HG02852 (cell line): ENCODE measurements at regions not wholly inside any gene's neighbourhood (a gene's known extent, or its start where the extent isn't known, plus 50 kb on each side); places are given as distances from the start of the nearest gene placed in this dataset.
A peak's percentile ranks its signal among the peaks of the same experiment; 100 is the strongest.
"Not testable (repeated sequence)": the region's sequence is repeated elsewhere in the genome, so short reads cannot be mapped to it uniquely, and the experiment has no call there.

Source experiments
- ATAC-seq: cut with Tn5 transposase; IDR thresholded peaks from one replicate; pipeline ENCODE4 v1.9.1; 2021; ENCODE audit warnings: mild to moderate bottlenecking, moderate library complexity; ENCODE audit not compliant: unreplicated experiment

DNA sequence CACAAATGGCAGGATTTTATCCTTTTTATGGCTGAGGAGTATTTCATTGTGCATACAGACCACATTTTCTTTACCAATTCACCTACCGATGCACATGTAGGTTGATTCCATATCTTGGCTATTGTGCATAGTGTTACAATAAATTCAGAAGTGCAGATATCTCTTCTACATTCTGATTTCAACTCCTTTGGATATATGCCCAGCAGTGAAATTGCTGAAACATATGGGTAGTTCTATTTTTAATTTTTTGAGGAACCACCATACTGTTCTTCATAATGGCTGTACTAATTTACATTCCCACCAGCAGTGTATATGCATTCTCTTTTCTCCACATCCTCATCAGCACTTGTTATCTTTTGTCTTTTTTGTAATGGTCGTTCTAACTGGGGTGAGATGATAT lies 1290.3 kb downstream of the XPNPEP1 start:
- ATAC-seq = no peak

DNA sequence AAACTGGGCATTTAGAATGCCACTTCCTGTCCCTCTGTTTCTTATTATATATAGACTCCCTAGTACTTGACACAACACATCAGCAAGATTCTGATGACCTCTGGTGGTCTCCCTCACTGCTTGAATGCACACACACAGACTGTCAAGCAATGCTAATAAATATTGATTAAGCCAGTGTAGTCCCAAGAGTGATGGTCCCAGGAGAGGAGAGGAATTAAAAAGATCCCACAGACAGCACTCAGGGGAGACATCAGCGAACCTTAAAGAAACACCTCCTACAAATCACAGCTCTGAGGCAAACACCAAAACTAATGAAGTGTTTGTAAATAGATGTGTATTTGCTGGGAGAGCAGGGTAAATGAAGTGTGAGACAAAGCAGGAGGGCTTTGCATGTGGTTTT lies 1291.2 kb downstream of the XPNPEP1 start:
- no peak for ATAC-seq

GRCh38 chr10:108631332-108631731 lies 1292.0 kb downstream of the XPNPEP1 start:
- ATAC-seq = peak; percentile 92

GRCh38 chr10:108629834-108630233 lies 1293.5 kb downstream of the XPNPEP1 start:
- no peak for ATAC-seq

GRCh38 chr10:108624052-108624451 lies 1299.3 kb downstream of the XPNPEP1 start:
- ATAC-seq = no peak

DNA sequence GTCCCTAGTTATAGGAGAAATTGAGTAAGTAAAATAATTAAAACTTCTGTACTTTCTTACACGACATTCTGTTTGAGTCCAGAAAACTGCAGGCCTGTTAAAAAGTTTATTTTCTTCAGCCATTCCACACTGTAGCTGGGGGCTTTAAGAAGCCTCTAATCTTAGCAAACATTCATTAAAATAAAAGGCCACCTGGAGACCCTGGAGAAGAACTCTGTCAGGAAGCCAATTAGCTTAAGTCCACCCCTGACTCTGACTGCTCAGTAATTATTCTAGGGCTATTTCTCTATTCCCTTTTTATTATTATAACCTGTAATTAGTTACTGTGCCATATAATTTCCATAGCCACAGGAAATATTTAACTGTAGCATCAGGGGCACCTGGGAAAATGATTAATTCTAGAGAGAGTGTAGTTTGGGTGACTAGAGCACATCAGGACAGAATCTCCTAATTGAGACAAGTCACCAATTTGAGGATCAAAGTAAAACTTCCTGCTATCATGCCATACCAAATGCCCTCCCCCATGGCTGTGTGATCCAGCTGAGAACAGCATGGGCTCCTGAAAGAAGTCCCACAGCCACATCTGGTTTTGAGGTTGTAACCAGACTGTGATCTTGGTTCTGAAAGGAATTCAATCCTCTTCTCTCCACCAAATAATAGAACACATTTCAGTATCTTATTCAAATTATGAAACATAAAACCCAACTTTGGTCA lies 1302.3 kb downstream of the XPNPEP1 start:
- ATAC-seq = no peak

- no peak for ATAC-seq
These were observed 1306.6 kb downstream of the XPNPEP1 start for GRCh38 chr10:108616559-108617285.

- no peak for ATAC-seq
These were observed 1307.6 kb downstream of the XPNPEP1 start for GRCh38 chr10:108615576-108616320.

DNA sequence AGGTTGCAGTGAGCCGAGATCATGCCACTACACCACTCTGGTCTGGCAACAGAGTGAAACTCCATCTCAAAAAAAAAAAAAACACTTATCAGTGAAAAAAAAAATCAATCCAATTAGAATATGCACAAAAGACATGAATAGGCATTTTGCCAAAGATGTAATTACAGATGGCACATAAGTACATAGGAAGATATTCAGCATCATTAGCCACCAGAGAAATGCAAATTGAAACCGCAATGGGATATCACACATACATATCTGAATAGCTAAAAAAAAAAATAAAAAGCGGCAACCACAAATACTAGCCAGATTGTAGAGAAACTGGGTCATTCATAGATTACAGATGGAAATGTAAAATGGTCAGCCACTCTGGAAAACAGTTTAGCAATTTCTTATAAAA lies 1310.8 kb downstream of the XPNPEP1 start:
- ATAC-seq = no peak

DNA sequence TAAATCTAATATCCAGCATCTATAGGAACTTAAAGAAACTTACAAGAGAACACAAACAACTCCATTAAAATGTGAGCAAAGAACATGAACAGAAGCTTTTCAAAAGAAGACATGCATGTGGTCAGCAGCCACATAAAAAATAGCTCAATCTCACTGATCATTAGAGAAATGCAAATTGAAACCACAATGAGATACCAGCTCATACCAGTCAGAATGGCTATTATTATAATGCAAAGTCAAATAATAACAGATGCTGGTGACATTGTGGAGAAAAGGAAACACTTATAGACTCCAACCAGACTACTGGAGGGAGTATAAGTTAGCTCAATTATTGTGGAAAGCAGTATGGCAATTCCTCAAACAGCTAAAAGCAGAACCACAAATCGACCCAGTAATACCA lies 1314.5 kb downstream of the XPNPEP1 start:
- ATAC-seq = no peak

DNA sequence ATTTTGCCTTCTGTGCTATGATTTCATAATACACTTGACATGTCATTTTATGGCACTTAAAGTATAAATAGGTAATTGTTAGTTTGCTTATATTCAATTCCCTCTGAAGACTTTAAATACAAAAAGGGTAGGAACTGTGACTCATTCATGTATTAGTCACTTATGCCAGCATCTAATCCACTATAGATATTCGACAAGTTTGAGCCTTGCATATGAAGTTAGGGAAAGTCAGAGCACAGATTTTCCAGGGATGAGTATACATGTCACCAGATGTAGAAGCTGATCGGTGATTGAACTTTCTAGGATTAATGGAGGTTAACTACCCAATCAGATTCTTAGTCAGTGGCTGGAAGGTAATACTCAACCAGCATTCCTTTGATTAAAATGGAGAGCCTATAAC lies 1321.5 kb downstream of the XPNPEP1 start:
- ATAC-seq = no peak

DNA sequence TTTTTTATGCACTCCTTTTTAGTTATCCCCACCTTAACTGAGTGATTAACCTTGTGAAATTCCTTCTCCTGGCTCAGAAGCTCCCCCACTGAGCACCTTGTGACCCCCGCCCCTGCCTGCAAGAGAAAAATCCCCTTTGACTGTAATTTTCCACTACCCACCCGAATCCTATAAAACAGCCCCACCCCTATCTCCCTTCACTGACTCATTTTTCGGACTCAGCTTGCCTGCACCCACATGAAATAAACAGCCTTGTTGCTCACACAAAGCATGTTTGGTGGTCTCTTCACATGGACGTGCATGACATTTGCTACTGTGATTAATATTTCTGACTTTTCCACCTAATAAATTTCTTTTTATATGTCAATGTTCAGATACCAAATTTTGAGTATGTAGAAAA lies 1322.8 kb downstream of the XPNPEP1 start:
- ATAC-seq = not testable (repeated sequence)

DNA sequence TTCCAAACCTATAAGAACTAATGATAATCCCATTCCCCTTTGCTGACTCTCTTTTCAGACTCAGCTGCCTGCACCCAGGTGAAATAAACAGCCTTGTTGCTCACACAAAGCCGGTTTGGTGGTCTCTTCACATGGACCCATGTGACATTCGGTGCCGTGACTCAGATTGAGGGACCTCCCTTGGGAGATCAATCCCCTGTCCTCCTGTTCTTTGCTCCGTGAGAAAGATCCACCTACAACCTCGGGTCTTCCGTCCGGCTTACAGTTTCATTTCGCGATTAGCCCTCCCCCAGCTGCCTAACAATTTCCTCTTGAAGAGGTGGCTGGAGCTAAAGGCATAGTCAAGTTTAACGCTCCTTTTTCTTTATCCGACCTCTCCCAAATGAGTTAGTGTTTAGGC lies 1324.0 kb downstream of the XPNPEP1 start:
- ATAC-seq = not testable (repeated sequence)

GRCh38 chr10:108598831-108599230 lies 1324.5 kb downstream of the XPNPEP1 start:
- ATAC-seq = no peak

- ATAC-seq = no peak
These were observed 1325.0 kb downstream of the XPNPEP1 start for GRCh38 chr10:108598320-108598695.

- ATAC-seq = no peak
These were observed 1325.5 kb downstream of the XPNPEP1 start for GRCh38 chr10:108597657-108598319.

GRCh38 chr10:108597031-108597430 lies 1326.3 kb downstream of the XPNPEP1 start:
- no peak for ATAC-seq

- no peak for ATAC-seq
These were observed 1330.4 kb downstream of the XPNPEP1 start for GRCh38 chr10:108592956-108593355.

DNA sequence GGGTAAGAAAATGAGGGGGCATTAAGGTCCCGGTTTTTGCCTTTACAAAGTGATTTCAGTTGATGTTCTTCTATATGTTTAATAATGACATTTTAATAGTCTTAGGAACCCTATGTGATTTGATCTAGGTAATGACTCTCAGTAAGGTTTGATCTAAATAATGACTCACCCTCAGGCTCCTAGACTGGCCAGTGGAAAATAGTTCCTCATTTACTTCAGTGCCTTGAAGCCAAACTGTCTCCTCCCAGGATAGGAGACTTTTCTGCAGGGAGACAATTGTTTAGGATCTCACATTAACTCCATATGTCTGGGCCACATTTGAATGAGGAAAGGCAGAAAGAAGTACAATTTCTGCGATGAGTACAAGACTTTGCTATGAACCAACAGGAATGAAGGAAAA lies 1331.9 kb downstream of the XPNPEP1 start:
- ATAC-seq = no peak

DNA sequence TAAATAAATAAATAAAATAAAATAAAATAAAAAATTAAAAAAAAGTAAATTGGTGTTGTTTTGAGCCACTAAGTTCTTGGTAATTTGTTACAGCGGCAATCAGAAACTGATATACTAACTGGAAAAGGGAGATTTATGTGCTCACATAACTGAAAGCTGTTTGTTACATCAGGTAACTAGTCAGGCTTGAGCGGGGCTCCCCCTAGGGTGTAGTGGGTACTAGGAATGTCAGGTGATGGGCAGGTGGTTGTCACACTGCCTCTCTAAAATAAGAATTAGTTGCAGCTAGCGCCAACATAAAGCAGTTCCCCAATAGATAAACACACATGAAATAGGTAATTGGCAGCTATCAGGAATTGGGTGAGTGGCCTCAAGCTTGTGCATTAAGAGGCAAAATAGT lies 1336.9 kb downstream of the XPNPEP1 start:
- ATAC-seq = no peak

- ATAC-seq = no peak
These were observed 1339.4 kb downstream of the XPNPEP1 start for GRCh38 chr10:108583877-108584276.
